Anterior cingulate cortex (tissue), 58 donors: ENCODE measurements at regions not wholly inside any gene's neighbourhood (a gene's known extent, or its start where the extent isn't known, plus 50 kb on each side); places are given as distances from the start of the nearest gene placed in this dataset.
"Not testable (repeated sequence)": the region's sequence is repeated elsewhere in the genome, so short reads cannot be mapped to it uniquely, and the experiment has no call there.

Experiments
- DNase-seq, 58 donors: peaks; one replicate each; lab custom pipeline; 2025; lab: John Stamatoyannopoulos, UW

DNA sequence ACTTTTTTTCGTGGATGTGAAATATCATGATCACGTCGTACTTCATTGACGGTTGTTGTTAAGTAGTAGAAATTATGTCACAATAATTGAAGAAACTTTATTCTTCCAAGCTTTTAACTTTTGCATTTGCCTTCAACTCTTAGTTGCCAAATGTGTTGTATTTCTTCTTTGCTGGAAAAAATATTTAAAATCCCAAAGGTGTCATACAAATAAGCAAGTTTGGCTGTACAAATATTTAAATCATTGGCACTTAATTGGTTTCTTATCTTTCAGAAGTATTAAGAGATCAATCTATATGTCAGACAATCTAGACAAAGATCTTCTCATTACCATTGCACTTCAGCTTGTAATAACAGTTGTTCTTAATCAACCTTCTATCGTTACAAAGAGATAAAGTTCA, 204.0 kb upstream of the HDAC4 start:
- DNase-seq, result no peak

DNA sequence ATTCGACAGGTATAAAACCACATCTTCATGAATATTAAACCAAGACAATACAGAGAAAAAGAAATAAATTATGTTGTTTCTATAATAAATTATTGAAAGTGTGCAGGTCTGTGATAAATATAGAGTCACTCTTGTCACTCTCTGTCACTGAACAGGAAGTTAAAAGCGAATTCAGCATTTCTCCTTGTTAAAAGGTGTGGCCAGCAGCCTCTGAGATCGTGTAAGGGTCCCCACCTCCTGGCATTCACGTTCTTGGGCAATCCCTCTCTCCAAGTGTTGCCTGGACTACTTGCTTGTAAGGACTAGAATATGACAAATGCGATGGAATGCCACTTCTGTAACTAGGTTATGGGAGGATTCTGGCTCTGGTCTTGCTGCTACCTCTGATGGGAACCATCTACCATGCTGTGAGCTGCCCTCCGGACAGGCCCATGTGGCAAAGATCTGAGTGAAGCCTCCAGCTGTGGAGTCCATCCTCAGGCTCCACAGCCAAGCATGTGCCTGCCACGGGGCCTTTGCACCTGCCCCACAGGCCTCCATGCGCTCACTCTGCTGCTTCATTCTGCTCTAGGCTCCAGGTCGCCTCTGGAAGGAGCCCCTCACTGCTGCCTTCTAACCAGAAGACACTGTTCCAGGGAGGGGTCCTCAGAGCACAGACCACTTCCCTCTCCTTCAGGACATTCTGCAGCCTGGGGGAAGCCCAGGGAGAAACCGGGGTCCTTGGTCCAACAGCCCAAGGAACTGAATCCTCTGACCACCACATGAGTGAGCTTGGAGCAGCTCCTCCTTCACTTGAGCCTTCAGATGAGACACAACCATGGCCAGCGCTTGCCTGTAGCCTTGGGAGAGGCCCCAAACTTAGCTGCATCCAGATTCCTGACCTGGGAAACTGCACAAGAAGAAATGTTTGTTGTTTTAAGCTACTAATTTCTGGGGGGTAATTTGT, 202.9 kb upstream of the HDAC4 start:
- no peak for DNase-seq

DNA sequence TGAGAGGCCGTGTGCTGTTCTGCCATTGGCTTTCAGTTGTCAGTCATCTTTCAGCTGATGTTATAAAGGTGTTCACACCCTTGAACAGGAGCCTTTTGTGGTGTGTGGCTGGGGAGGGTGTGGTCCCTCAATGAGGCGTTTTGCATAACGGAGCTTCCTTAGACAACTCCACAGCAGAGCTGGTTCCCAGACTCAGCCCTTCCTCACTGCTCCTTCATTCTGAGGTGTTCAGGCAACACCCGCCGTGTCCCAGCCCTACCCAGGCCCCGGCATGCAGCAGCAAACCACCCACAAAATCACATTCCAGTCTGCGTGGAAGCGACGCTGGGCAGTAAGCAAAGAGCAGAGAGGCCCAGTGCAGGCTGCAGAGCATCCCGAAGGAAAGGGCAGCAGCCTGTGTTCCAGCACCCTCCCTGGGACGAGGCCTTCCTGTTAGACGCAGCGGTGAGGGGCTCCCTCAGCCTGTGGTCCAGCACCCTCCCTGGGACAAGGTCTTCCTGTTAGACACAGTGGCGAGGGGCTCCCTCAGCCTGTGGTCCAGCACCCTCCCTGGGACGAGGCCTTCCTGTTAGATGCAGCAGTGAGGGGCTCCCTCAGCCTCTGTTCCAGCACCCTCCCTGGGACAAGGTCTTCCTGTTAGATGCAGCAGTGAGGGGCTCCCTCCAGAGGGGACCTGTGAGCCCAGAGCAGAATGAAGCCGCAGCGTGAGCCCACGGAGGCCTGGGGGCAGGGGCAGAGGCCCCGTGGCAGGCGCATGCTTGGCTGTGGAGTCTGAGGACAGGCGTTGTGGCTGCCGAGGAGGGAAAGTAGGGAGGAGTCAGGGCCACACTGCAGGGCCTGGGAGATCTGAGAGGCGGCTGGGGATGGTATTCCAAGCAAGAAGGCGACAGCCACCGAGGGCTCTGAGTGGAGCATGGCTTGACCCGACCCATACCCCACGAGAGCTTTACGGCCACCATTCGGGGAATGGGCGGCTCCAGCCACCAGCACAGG, 201.8 kb upstream of the HDAC4 start:
- no peak for DNase-seq

DNA sequence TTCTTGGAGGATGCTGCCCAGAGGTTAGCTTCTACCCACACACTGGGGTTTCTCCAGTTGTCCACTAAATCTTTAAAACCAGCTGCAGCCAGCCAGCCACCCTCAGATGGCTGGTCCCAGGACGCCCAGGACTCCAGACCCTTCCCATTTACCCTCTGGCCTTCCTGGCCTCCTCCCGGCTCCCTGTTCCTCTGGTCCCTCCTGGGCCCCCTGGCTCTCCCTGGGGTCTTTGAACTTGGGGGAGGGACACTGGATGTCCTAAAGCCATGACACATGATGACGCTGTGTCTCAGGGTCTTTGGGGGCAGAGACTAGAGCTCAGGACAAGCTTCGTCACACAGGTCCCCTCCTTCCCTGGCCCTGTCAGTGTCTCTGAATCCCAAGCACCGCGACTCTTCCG, 201.1 kb upstream of the HDAC4 start:
- DNase-seq, result no peak

DNA sequence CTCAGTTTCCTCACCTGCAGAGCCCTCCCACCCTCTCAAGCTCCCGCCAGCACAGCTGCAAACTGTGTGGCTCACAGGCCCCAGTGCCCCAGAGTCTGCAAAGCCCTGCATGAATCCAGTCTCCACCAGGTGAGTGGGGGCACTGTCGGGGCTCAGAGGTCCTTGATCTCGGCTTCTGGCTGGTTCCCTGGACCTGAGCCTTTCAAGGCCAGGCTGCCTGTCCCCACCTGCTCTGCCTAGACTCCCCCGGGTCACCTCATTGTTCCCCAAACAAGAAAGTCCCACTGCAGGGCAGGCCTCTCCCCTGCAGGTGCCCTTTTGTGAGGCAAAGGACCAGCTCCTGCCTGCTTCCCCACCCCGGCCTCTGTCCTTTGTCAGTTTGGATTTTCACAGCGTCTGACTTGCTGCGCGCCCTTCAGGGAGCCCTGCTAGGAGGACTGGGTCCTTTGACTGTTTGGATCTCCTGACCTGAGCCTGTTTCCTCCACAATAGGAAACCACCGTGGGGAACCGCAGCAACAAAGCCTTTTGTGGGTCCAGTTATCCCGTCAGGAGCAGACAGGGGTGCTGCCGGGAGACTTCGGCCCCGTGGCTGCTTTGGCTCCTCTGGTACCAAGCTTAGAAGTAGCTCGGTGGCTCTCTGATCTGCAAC, 200.5 kb upstream of the HDAC4 start:
- no peak for DNase-seq

DNA sequence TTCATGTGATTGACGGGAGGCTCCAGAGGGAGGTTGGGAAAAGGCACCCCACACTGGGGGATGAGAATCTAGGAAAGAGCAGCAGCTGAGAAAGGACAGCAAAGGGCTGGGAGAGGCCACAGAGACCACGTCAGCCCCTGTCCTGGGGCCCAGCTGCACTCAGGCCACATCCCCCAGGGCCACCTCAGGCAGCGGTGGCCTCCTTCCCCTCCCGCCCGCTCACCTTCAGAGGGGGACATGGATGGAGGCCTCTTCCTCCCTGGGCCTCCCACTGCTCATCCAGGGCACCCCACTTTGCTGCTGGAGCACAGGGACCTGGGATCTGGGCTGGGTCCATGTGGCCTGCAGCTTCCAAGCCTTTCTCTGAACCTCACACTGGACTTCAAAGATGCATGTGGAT, 199.8 kb upstream of the HDAC4 start:
- no peak for DNase-seq

DNA sequence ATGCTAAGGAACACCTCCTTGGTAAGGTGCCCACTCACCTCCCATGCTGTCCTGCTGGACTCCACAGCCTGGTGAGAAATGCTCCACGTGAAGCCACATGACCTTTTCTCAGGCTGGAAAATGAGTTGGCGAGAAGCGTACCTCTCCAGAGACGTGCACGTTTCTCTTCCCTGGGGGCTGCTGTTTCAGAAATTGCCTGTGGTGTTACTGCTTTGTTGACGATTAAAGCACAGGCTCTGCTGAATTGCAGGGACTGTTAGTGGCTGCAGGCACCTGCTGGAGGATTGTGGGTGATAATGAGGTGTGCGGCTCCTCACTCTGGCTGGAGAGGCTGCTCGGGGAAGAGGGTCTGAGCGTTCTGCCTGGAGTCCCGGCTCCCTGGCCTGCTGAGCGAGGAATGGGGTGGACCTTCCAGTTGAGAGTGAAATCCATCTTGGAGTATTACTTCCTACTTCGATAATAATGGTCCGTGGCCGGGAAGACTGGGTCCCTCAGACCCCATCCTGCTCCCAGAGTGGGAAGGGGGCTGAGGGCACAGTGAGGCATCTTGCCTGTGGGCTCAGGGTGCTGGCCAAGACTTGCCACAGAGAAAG, 199.3 kb upstream of the HDAC4 start:
- no peak for DNase-seq

DNA sequence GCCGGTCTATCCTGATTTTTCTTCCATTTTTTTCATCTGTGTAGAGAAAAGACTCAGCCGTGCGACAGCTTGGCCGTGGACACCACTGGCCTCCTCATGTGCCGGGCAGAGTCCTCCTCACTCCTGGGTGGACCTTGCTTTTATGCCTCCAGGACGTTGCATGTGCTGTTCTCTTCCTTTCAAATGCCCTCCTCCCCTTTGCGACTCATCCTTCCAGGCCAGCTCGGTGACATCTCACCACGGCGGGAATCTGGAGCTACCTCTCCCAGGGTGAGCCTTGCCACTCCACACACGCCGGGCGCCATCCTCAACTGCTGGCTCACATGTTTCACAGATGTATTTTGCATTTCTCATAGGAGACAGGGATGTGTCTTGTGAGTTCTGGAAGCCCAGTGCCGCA, 198.5 kb upstream of the HDAC4 start:
- DNase-seq, result no peak

DNA sequence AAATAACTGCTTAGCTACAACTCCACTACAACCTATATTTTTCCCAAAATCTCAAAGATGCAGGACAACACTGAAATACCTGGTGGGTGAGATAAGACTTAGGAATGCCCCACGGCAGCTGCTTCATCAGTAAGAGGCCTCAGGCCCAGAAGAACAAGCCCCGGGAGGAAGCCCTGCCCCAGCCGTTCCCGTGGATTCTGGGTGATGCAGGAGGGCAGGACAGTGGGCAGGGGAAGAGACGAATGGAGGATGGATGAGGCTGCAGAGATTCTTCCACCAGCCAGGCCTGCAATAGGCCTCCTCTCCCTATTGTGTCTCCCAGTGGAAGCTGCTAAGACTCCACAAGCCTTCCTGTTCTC, 197.9 kb upstream of the HDAC4 start:
- no peak for DNase-seq

DNA sequence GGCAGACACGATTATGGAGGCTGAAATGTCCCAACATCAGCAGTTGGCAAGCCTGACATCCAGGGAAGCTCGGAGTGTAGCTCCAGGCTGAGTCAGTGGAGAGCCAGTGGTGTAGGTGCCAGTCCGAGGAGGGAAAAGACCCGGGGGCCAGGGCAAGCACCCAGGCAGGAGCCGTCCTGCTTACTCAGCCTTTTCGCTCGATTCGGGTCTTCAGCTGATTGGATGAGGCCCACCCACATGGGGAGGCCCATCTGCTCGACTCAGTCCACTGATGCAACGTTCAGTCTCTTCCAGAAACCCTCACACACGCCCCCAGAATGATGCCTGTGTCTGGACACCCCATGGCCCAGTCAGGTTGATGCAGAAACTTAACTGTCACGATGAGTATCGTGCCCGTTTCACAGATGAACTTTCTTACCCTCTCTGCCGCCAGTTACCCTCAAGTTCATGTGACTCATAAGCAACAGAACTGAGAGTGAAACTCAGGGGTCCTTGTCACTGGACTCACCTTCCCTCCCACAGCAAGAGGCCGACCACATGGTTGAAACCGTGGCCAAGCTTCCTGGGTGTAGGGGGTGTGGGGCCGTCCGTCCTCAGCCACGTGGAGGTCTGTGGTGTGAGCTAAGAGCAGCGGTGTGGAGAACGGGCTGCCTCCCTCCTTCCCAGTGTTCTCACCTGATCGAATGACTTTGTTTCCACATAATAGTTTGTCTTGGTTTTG, 197.4 kb upstream of the HDAC4 start:
- no peak for DNase-seq

DNA sequence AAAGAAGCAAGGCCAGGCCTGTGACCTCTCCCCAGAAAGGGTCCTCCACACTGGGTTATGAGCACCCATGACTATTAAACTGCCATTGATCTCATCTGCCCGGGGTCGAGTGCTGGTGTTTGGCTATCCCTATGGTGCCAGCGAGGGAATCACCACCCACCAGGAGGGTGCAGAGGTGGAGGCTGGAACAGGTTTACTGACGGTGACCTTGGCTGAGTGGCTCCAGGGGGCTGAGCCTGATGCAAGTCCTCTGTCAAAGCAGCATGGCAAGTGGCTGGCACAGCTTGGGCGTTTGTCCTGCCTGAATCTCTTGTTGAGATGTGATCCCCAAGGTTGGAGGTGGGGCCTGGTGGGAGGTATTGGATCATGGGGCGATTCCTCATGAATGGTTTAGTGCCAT, 196.4 kb upstream of the HDAC4 start:
- no peak for DNase-seq

DNA sequence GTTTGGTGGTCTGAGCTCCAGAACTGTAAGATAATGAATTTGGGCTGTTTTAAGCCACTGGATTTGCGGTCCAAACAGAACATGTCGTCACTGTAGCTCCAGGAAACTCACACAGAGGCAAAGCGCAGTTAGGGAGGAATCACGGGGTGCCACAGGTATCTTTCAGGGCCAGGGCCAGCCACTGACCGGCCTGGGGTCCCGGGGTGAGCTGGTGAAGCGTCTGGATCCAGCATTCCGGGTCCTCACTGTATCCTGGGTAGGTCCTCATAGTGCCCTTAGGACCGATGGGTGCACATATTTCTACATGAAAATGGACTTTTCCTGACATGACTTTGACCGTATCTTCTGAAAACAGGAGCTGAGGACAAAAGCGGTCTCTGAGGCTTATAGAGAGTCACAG, 196.0 kb upstream of the HDAC4 start:
- DNase-seq, result no peak

DNA sequence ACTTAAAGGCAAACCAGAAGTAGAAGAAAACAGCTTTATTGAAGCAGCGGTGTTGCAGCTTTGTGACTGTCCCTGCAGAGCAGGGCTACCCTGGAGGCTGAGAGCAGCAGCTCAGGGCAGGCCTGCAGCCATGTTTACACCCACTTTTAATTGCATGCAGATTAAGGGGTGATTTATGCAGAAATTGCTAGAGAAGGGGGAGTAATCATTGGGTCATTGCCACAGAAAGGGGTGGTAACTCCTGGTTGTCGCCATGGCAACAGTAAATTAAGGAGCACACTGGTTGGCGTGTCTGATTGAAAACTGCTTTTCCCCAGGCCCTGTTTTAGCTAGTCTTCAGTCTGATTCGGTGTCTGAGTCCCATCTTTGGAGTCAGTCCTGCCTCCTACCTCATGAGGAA, 195.4 kb upstream of the HDAC4 start:
- DNase-seq, result no peak

DNA sequence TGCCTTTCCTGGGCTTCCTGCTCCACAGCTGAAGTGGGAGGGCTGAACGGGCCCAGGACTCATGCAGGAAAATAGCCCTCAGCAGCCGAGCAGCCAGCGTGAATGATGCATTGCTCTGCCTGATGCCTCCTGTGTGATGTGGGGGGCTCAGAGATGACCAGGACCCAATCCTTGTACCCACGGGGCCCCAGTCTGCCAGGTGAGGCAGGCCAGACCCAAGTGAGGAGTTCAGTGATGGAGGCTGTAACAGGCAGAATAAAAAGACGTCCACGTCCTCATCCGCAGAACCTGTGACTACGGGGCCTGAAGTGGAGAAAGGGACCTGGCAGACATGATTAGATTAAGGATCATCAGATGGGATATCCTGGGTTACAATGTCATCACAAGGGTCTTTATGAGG, 194.9 kb upstream of the HDAC4 start:
- no peak for DNase-seq

DNA sequence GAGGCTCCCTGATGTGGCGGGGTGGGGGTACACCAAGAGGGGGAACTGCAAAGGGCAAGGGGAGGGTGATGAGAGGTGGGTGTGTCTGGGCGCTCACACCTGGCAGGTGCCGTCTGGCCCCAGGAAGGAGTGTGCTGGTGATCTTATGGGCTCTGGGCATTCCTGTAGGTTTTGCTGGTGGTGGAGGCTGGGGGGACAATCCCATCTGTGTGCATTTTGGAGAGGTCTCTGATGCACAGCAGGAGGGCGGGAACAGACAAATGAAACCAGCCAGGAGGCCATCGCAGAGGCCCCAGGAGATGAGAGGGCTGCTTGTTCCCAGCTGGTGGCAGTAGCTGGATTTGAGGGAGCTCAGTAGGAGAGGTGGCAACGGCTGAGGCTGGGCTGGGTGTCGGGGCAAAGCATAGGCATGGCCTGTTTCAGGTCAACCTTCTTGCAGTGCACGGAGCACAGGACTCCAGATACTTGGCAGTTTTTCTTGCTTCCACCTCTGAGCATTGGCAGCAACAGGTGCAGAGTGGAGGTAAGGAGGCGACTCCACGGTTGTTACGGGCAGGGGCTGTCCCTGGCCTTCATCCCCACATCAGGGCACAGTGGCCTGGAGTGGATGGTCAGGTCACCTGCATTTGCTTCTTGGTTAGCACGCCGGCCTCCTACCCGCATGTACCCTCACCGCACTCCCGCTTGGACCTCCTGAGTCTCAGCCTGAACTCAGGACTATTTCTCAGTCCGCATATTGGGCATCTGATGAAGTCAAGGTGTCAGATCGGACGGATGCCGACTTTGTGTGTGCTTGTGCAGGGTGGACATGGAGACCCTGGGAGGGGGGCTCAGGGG, 194.2 kb upstream of the HDAC4 start:
- DNase-seq, result no peak

DNA sequence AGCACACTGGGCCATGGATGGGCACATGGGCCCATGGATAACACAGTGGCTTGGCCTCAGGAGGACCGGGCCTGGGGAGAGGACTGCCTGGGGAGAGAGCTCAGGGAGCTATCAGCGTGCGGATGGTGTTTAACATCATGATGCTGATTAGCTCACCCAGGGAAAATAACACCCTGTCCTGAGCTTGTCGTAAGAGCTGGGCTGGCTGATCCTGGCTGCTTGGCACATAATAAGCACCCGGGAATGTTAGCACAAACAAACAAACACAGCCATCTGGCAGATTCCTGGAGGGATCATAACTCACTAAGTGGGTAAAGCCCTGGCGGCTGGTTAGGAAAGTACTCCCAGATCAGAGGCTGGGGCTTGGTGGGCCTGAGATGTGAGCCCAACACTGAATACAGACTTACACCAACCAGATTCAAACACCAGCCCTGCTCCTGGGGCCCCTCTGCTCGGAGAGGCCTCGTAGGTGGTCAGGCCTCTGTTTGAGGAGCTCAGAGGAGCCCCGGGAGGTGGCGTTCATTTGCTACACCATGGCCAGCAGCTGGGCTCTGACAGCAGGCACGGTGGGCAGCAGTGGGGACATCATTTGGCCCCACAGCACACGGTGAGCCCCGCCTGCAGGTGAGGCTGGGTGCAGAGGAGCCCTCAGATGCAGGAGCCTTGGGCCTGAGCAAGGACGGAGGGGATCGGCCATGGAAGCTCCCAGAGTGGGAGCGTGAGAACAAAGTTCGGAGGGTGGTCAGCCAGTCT, 193.4 kb upstream of the HDAC4 start:
- DNase-seq, result peak in 1 of 58 donors; percentile 15

DNA sequence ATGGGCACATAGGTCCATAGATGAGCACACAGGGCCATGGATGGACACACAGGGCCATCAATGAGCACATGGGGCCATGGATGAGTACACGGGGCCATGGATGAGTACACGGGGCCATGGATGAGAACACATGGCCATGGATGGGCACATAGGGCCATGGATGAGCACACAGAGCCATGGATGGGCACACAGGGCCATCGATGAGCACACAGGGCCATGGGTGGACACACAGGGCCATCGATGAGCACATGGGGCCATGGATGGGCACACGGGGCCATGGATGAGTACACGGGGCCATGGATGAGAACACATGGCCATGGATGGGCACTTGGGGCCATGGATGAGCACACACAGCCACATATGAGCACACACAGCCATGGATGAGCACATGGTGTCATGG, 192.6 kb upstream of the HDAC4 start:
- no peak for DNase-seq

DNA sequence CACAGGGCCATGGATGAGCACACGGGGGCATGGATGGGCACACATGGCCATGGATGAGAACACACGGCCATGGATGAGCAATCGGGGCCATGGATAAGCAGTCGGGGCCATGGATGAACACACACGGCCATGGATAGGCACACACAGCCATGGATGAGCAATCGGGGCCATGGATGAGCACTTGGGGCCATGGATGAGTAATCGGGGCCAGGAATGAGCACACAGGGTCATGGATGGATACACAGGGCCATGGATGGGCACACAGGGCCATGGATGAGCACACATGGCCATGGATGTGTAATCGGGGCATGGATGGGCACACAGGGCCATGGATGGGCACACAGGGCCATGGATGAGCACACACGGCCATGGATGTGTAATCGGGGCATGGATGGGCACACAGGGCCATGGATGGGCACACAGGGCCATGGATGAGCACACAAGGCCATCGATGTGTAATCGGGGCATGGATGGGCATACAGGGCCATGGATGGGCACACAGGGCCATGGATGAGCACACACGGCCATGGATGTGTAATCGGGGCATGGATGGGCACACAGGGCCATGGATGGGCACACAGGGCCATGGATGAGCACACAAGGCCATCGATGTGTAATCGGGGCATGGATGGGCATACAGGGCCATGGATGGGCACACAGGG, 191.9 kb upstream of the HDAC4 start:
- not testable (repeated sequence) for DNase-seq
